ENCODE measurements at regions not wholly inside any gene's neighbourhood (a gene's known extent, or its start where the extent isn't known, plus 50 kb on each side); places are given as distances from the start of the nearest gene placed in this dataset.

DNA sequence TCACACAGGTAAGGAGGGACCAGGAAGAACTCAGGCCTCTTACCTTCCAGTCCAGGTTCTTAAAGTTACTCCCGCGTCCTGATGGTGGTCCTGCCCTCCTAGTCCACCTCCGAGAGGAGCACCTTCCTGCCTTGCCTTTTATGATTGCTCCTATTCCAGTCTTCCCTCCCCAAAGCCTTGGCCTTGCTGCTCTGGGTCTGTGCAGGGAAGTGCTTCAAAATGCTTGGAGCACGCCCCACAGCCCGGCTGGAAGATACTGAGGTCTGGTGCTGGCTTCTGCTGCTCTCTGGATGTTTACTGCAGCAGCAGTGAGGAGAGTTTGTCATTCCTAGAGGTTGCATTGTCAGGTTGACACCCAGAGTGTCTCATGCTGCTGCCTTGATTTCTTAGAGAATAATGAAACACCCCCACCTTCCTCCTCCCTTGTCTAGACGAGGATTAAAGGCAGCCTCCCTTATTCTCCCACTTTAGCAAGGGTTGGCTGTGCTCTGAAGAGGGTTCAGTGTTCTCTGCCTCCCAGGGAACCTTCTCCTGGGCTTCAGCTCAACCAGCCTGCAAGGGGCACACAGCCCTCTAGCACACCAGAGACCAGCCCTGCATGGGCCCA, 142.2 kb upstream of the CACNA1E start (continued):
- TF ChIP-seq, protein P1, sequence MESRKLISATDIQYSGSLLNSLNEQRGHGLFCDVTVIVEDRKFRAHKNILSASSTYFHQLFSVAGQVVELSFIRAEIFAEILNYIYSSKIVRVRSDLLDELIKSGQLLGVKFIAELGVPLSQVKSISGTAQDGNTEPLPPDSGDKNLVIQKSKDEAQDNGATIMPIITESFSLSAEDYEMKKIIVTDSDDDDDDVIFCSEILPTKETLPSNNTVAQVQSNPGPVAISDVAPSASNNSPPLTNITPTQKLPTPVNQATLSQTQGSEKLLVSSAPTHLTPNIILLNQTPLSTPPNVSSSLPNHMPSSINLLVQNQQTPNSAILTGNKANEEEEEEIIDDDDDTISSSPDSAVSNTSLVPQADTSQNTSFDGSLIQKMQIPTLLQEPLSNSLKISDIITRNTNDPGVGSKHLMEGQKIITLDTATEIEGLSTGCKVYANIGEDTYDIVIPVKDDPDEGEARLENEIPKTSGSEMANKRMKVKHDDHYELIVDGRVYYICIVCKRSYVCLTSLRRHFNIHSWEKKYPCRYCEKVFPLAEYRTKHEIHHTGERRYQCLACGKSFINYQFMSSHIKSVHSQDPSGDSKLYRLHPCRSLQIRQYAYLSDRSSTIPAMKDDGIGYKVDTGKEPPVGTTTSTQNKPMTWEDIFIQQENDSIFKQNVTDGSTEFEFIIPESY (IDR thresholded peaks at IDR 0.05; ENCODE audit: extremely low read depth, insufficient replicate concordance, low read length) = no peak
- TF ChIP-seq POLR2A (IDR thresholded peaks at IDR 0.05; ENCODE audit: borderline replicate concordance, extremely low read depth, insufficient read depth, insufficient read length) = no peak
- no peak for TF ChIP-seq ELF1 (IDR thresholded peaks at IDR 0.05; ENCODE audit: borderline replicate concordance, low read depth)
- no peak for TF ChIP-seq CEBPB (IDR thresholded peaks at IDR 0.05; ENCODE audit: low read depth)
- TF ChIP-seq SRF (IDR thresholded peaks at IDR 0.05; ENCODE audit: low read depth) = no peak

DNA sequence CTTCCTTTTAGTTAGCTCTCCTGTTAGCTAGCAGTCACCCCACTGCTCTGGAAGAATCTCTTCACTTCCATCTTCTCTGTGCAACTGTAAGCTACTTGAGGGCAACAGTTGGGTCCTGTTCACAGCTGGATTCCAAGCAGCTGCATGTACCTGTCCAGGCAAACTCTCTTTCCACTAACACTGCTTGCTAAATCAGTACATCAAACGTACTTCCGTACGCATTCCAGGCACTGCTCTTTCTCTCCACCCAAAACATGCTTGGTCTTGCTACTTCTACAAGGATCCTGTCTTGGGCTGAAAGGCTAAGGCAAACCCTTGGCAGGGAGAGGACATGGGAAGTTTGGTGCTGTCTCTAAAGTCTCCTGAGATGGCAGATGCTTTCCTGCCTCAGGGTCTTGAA, 139.2 kb upstream of the CACNA1E start:
- no peak for TF ChIP-seq EZH2 (IDR thresholded peaks at IDR 0.05)
- TF ChIP-seq ZFX (IDR thresholded peaks at IDR 0.05) = no peak
- no peak for TF ChIP-seq POLR2A (IDR thresholded peaks at IDR 0.05; ENCODE audit: borderline replicate concordance, extremely low read depth, insufficient read depth, insufficient read length)
- no peak for TF ChIP-seq RAD21 (IDR thresholded peaks at IDR 0.05; ENCODE audit: low read depth)
- TF ChIP-seq SRF (IDR thresholded peaks at IDR 0.05; ENCODE audit: low read depth) = no peak
- TF ChIP-seq, protein P2, sequence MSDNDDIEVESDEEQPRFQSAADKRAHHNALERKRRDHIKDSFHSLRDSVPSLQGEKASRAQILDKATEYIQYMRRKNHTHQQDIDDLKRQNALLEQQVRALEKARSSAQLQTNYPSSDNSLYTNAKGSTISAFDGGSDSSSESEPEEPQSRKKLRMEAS (IDR thresholded peaks at IDR 0.05) = no peak
- TF ChIP-seq ELF1 (IDR thresholded peaks at IDR 0.05; ENCODE audit: borderline replicate concordance, low read depth) = no peak
- TF ChIP-seq, protein P3, sequence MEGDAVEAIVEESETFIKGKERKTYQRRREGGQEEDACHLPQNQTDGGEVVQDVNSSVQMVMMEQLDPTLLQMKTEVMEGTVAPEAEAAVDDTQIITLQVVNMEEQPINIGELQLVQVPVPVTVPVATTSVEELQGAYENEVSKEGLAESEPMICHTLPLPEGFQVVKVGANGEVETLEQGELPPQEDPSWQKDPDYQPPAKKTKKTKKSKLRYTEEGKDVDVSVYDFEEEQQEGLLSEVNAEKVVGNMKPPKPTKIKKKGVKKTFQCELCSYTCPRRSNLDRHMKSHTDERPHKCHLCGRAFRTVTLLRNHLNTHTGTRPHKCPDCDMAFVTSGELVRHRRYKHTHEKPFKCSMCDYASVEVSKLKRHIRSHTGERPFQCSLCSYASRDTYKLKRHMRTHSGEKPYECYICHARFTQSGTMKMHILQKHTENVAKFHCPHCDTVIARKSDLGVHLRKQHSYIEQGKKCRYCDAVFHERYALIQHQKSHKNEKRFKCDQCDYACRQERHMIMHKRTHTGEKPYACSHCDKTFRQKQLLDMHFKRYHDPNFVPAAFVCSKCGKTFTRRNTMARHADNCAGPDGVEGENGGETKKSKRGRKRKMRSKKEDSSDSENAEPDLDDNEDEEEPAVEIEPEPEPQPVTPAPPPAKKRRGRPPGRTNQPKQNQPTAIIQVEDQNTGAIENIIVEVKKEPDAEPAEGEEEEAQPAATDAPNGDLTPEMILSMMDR (IDR thresholded peaks at IDR 0.05 in 2 of 3, conservative IDR thresholded peaks at IDR 0.05 in 1 of 3; ENCODE audit: borderline replicate concordance in 1 of 3, insufficient read depth in 1 of 3, low read depth in 2 of 3, low read length in 2 of 3) = no peak
- no peak for TF ChIP-seq POLR2AphosphoS5 (IDR thresholded peaks at IDR 0.05; ENCODE audit: low read depth, low read length)
- no peak for TF ChIP-seq TCF7L2 (IDR thresholded peaks at IDR 0.05; ENCODE audit: borderline replicate concordance, extremely low read depth, insufficient read depth, insufficient read length)
- TF ChIP-seq YY1 (IDR thresholded peaks at IDR 0.05; ENCODE audit: extremely low read depth, insufficient replicate concordance, low read depth, low read length) = no peak
- no peak for TF ChIP-seq SIN3A (IDR thresholded peaks at IDR 0.05; ENCODE audit: low read depth)
- no peak for TF ChIP-seq CBX3 (IDR thresholded peaks at IDR 0.05; ENCODE audit: low read depth)
- no peak for TF ChIP-seq FOSL1 (IDR thresholded peaks at IDR 0.05; ENCODE audit: low read depth)
- TF ChIP-seq, protein P4, sequence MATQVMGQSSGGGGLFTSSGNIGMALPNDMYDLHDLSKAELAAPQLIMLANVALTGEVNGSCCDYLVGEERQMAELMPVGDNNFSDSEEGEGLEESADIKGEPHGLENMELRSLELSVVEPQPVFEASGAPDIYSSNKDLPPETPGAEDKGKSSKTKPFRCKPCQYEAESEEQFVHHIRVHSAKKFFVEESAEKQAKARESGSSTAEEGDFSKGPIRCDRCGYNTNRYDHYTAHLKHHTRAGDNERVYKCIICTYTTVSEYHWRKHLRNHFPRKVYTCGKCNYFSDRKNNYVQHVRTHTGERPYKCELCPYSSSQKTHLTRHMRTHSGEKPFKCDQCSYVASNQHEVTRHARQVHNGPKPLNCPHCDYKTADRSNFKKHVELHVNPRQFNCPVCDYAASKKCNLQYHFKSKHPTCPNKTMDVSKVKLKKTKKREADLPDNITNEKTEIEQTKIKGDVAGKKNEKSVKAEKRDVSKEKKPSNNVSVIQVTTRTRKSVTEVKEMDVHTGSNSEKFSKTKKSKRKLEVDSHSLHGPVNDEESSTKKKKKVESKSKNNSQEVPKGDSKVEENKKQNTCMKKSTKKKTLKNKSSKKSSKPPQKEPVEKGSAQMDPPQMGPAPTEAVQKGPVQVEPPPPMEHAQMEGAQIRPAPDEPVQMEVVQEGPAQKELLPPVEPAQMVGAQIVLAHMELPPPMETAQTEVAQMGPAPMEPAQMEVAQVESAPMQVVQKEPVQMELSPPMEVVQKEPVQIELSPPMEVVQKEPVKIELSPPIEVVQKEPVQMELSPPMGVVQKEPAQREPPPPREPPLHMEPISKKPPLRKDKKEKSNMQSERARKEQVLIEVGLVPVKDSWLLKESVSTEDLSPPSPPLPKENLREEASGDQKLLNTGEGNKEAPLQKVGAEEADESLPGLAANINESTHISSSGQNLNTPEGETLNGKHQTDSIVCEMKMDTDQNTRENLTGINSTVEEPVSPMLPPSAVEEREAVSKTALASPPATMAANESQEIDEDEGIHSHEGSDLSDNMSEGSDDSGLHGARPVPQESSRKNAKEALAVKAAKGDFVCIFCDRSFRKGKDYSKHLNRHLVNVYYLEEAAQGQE (IDR thresholded peaks at IDR 0.05; ENCODE audit: low read depth) = no peak
- DNase-seq (ENCODE audit: low read depth, low spot score) (no peak), ATAC-seq (no peak)
- Histone ChIP-seq H4K20me1 (ENCODE audit: insufficient read depth) (no peaks in the 10 kb centered on the region), H3K27ac (ENCODE audit: low read depth, low read length) (no peak overlapping the region), H3K9ac (ENCODE audit: low read length) (no peak overlapping the region), H3K27me3 (ENCODE audit: insufficient read depth, low read length) (no peaks in the 10 kb centered on the region; the same call in 1 of the 2 replicates), H3K9me3 (ENCODE audit: control insufficient read depth in 1 of 2, insufficient read depth in 1 of 2, low read depth in 1 of 2, low read length in 2 of 2) (no peaks in the 10 kb centered on the region), H3K9me2 (ENCODE audit: insufficient read depth) (no peaks in the 10 kb centered on the region), H3K36me3 (ENCODE audit: control insufficient read depth in 1 of 2, insufficient read depth in 2 of 2, low read length in 2 of 2) (no peaks in the 10 kb centered on the region), H3K4me3 (replicated peaks in 1 of 2; ENCODE audit: low read depth in 1 of 2, low read length in 2 of 2) (no peak overlapping the region), H2AFZ (ENCODE audit: low read depth, low read length, poor library complexity, severe bottlenecking) (no peak overlapping the region), H3K4me1 (ENCODE audit: control insufficient read depth in 1 of 2, insufficient read depth in 2 of 2, low read length in 2 of 2) (no peaks in the 10 kb centered on the region), H3K4me2 (ENCODE audit: low read length) (no peak overlapping the region), H3K79me2 (ENCODE audit: insufficient read depth, low read length) (no peaks in the 10 kb centered on the region)
- intact Hi-C loops (cut with micrococcal nuclease) = no loop called here
- RAD21 ChIA-PET (ENCODE audit: low non-redundant PET in 1 of 2, low total read pairs in 2 of 2, uncharacterized antibody in 2 of 2, unreplicated experiment in 2 of 2) = no interaction called here
- CTCF ChIA-PET = no interaction called here
- POLR2A ChIA-PET = no interaction called here
- no TSS peak for BruUV-seq (replicated peaks)
